NCI-H146 treated with DMSO at 0.1 percent for 48 hours (cell line): ENCODE measurements at regions not wholly inside any gene's neighbourhood (a gene's known extent, or its start where the extent isn't known, plus 50 kb on each side); places are given as distances from the start of the nearest gene placed in this dataset.

Experiments used
- DNase-seq: peaks from one replicate; lab custom pipeline; 2025; ENCODE audit not compliant: unreplicated experiment; lab: John Stamatoyannopoulos, UW

DNA sequence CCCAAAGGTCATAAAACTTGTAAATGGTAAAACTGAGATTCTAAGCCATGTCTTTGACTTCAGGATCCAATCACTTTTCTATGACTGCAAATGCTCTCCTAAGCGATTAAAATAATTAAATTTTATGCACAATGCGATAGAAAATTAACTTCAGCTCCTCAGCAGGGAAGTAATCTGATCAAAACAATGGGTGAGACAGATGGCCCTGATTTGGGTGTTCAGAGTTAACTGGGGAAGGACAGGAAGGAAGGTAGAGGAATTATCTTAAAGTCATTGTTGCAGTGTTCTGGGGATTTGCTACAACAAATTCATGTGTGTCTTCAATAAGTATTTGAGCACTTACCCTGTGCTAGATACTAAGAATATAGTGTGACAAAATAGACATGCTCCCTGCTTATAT is 446.0 kb upstream of the MEX3C start:
- DNase-seq: no peak

- DNase-seq: no peak
These were observed 448.1 kb upstream of the MEX3C start for GRCh38 chr18:51645607-51646006.

- DNase-seq: no peak
These were observed 449.9 kb upstream of the MEX3C start for GRCh38 chr18:51647346-51647745.

DNA sequence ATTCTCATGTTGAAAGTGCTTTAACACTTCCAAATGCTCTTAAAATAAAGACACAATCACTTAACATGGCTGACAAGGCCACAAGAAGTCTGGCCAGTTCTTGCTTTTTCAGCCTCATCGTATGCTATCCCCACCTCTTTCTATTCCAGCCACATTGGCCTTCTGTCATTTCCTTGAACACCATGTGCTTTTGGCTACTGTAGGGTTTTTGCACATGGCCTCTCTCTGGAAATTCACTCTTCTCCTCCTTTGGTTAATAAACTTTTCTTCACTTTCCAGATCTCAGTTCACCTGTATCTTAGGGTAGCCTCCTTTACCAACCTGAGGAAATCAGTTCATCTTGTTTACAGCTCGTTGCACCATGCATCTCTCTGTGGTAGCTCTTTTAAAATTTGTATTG is 450.5 kb upstream of the MEX3C start:
- no peak for DNase-seq

DNA sequence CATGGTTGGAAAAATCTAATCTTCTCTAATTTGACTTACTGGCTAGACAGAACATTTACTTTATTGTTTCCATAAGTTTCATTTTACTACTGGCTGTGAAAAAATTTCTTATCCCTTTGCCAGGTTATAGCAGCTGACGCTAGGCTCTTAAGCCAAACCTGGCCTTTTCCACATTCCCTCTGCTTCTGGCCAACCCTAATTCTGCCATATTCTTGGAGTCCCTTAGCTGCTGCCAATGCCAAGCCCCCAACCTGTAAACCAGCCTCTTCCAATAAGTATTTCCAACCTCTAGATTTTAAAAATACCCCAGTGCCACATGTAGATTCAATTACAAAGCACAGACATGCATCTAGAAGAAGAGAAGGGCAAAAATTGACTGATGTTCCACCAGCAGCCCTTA is 452.3 kb upstream of the MEX3C start:
- DNase-seq: no peak

DNA sequence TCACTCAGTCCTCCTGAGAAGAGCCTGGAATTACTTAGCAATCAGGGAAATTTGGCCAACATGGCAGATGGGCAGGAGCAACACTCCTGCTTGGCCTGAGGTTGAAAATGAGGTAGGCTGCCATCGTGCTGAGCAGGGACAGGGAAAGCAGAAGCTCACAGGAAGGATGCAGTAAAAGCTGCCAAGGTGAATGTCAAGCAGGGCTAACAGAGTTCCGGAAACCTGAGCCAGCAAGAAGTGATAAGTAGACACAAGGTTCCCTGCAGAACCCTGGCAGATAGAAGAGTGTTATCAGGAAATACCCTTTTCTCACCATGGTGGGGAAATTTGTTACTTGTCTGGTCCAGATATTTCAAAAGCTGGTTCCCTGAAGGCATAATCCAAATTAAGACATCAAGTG is 454.3 kb upstream of the MEX3C start:
- no peak for DNase-seq

DNA sequence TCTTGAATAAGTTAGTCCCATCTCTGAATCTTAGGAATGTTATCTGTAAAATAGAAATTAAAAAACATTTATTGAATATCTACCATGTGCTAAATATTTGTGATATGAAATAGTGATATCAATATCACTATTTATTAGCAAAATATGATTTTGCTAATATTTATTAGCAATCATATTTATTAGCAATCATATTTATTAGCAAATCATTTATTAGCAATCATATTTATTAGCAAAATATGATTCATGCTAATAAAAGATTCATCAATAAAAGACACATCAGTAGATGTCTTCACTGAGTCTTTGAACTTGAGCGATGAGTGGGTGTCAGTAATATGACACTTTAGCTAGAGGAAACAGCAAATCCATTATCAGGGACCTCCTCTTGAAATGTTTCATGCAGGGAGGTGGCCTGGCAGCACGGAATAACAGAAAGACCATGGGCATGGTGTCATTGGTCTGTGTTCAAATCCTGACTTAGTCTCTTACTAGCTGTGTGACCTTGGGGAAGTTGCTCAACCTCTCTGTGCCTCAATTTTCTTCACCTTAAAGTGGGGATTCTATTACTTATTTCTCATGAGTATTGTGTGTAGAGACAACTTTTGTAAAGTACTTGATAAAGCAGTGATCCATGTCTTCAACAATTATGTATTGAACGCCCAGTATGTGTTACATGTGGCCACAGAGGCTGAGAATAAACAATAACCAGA is 456.2 kb upstream of the MEX3C start:
- no peak for DNase-seq

- peak; percentile 94 for DNase-seq
These were observed 457.2 kb upstream of the MEX3C start for GRCh38 chr18:51654488-51655326.

DNA sequence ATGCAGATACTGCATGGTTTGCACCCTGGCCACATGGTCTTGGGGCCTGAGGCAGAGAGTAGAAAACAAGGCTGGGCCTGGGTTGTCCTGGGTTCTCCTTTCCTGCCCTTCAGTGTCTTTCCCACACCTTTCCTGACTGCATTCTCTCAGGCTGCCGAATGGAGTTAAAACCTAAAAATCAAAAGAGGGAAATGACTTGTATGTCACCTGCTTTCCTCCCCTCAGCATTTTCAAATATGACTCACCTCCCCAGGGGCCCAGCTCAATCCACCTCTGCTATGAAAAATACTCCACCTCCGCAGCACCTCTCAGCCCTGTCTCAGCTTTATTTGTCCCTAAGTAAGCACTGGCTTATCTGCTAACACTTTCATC is 457.8 kb upstream of the MEX3C start:
- peak; percentile 69 for DNase-seq

DNA sequence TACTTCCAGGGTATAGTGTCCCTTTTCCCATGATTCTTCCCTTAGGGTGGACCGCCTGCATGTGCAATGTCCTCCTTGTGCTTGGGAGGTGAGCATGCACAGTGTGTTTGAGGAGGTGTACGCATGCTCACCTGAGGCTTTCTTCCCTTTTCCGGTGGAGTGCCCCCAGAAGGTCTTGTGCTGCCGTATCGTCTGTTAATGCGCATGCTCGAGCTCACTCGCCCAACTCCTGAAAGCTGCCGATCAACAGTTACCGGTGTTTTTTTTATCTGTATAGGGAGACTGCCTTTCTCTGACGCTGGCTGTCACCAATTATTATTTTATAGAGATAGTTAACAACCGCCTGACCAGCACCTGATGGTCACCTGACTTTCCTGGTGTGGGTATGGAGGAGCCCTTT is 458.8 kb upstream of the MEX3C start:
- no peak for DNase-seq

DNA sequence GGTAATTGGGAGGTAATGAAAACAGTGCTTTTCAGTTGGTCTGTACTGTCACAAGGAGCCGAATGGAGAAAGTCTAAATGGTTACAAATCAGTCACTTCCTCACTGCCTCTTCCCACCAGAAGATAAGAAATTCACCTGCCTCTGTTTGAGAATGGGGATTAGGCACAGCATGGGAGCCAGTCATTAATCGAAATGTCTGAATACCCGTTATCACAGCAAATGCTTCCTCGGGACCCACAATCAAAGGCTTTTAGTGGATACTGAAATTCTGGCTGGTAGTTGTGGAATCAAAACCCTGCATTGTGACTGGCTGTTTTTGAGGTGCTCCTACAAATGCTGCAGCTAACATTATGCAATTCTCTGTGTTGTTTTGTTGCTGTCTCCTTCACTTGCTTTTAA is 461.0 kb upstream of the MEX3C start:
- DNase-seq: peak; percentile 92

GRCh38 chr18:51659781-51660180 is 462.3 kb upstream of the MEX3C start:
- DNase-seq: no peak

- no peak for DNase-seq
These were observed 462.8 kb upstream of the MEX3C start for GRCh38 chr18:51660188-51660715.

DNA sequence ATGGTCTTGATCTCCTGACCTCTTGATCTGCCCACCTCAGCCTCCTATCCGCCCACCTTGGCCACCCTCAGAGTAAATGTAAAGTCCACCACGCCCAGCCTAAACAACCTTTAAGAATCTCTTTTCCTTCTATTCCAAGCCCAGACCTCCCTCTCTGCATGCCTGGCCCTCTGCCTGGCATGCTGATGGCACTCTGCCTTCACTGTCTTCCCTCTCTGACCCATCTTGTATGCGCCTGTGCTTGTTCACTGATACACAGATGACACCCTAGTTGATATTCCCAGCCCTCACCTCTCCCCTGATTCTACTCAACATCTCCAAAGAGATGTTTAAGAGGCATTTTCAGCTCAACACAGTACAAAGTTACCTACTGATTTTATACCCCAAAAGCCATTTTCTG is 466.8 kb upstream of the MEX3C start:
- no peak for DNase-seq

- peak; percentile 80 for DNase-seq
These were observed 469.3 kb upstream of the MEX3C start for GRCh38 chr18:51666763-51667191.

- DNase-seq: peak; percentile 79
These were observed 470.6 kb upstream of the MEX3C start for GRCh38 chr18:51668101-51668500.

DNA sequence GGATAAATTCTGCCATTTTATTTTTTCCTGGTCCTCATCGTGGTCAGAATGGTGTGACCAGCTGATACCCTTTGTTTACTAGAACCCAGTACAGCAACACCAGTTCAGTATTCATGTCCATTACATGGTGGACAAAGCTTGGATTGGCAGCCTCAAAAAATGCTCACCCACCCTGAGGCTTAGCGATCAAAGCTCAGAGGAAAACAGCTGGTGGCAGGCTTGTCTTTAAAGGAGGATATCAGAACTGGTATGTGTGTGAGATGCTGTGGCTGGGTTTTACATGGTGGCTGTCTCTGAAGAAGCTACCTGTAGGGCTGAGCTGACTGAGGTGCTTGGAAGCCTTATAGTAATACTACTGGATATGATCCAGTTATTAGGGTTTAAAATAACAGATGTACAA is 471.1 kb upstream of the MEX3C start:
- DNase-seq: peak; percentile 72

DNA sequence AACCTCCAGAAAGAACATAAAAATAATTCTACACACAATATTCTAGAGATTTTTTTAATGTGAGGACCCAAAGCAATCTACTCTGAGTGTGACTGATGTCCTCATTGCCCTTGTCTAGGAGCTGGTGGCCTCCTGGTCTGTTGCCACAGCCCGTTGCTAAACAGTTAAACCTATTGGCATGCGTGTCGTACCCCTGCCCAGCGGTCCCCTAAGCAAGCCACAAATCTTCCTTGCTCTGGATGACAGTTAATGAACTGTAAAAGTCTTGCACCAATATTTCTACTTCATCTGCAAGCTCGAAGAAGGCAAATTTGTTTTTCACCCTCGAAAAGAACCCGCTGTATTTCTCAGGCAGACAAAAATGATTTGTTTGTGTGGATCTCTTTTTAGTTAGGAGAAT is 489.1 kb upstream of the MEX3C start:
- no peak for DNase-seq

- DNase-seq: no peak
These were observed 490.5 kb upstream of the MEX3C start for GRCh38 chr18:51687845-51688585.

DNA sequence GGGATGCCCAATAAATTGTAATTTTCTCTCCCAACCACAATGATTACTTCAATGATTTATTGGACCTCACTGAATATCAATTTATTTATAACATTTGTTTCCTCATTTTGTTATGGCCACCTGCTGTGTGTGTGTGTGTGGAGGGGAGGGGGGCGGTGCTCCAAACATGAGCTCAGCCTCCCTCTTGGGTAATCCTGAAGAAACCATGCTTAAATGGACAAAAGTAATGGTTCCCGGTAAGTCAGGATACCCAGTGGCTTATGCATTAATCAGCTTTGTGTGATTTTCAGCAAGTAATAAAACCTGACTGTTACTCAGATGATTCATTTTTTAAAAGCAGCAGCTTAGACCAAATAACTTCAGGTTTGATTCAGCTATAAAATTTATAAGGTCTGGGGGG is 495.1 kb upstream of the MEX3C start:
- DNase-seq: no peak

GRCh38 chr18:51711298-51711889 is 513.9 kb upstream of the MEX3C start:
- DNase-seq: no peak
